Thoracic aorta (tissue), 2 donors: ENCODE measurements at regions not wholly inside any gene's neighbourhood (a gene's known extent, or its start where the extent isn't known, plus 50 kb on each side); places are given as distances from the start of the nearest gene placed in this dataset.

ENCODE experiments used
- ATAC-seq: fragments of 150-250 bp; one replicate; pipeline ENCODE4 v1.8.0; 2017; ENCODE audit warnings: low read depth; ENCODE audit not compliant: insufficient number of reproducible peaks, low FRiP score
- DNase-seq: peaks from one replicate; pipeline ENCODE4 v3.0.0-alpha.2; 2020; ENCODE audit warnings: low spot score
- H3K27ac ChIP-seq, 2 donors: fragments of 200-600 bp; sonication (generic); 1 replicate in 1 of 2; 2 replicates in 1 of 2; pipeline ENCODE4 v1.5.1; 2016; ENCODE audit warnings: mild to moderate bottlenecking in 2 of 2, moderate library complexity in 2 of 2
- H3K27me3 ChIP-seq: fragments of 200-600 bp; sonication (generic); replicated peaks from 2 replicates; pipeline ENCODE4 v1.6.0; 2016; ENCODE audit warnings: mild to moderate bottlenecking; ENCODE audit not compliant: insufficient read depth
- H3K36me3 ChIP-seq: fragments of 200-600 bp; sonication (generic); one replicate; pipeline ENCODE4 v1.5.1; 2016
- H3K4me1 ChIP-seq, 2 donors: fragments of 200-600 bp; sonication (generic); 1 replicate in 1 of 2; 2 replicates in 1 of 2; pipeline versions ENCODE4 v1.5.1 to v1.6.0; 2016; ENCODE audit warnings: low read depth in 2 of 2, mild to moderate bottlenecking in 1 of 2; ENCODE audit not compliant: control insufficient read depth in 1 of 2
- H3K4me3 ChIP-seq: fragments of 200-600 bp; sonication (generic); 2 replicates; pipeline ENCODE4 v1.5.1; 2016; ENCODE audit warnings: mild to moderate bottlenecking
- H3K9me3 ChIP-seq: fragments of 200-600 bp; sonication (generic); 2 replicates; pipeline ENCODE4 v1.5.1; 2016
- TF ChIP-seq, protein P1 (sequence below): fragments of 200-600 bp; sonication (generic); IDR thresholded peaks from one replicate; pipeline ENCODE4 v1.5.1; 2019; ENCODE audit warnings: antibody characterized with exemption

DNA sequence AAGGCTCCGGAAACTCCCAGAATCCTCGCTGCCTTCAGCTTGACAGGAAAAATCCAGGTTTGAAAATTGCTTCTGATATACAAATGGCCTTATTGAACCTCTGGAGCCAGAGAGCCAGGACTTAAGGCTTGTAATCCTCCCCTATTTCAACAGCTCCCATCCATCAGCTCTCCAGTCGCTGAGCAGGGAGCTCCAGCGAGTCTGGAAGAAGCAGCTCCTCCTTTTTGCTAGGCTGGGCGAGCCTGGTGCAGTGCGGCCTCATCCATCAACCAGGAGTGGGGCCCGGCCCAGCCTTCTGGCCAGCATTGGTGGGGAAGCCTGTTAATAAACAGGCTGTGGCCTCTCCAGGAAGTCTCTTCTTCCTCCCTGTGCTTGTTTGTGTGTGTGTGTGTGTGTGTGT, 424.4 kb downstream of the TCERG1L start:
- Histone ChIP-seq H3K27me3 (no peaks in the 10 kb centered on the region), H3K27ac (no peak overlapping the region), H3K9me3 (no peaks in the 10 kb centered on the region), H3K36me3 (no peaks in the 10 kb centered on the region), H3K4me3 (no peak overlapping the region), H3K4me1 (no peaks in the 10 kb centered on the region)
- no peak for DNase-seq
- no peak for ATAC-seq
- TF ChIP-seq, protein P1, sequence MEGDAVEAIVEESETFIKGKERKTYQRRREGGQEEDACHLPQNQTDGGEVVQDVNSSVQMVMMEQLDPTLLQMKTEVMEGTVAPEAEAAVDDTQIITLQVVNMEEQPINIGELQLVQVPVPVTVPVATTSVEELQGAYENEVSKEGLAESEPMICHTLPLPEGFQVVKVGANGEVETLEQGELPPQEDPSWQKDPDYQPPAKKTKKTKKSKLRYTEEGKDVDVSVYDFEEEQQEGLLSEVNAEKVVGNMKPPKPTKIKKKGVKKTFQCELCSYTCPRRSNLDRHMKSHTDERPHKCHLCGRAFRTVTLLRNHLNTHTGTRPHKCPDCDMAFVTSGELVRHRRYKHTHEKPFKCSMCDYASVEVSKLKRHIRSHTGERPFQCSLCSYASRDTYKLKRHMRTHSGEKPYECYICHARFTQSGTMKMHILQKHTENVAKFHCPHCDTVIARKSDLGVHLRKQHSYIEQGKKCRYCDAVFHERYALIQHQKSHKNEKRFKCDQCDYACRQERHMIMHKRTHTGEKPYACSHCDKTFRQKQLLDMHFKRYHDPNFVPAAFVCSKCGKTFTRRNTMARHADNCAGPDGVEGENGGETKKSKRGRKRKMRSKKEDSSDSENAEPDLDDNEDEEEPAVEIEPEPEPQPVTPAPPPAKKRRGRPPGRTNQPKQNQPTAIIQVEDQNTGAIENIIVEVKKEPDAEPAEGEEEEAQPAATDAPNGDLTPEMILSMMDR: no peak

DNA sequence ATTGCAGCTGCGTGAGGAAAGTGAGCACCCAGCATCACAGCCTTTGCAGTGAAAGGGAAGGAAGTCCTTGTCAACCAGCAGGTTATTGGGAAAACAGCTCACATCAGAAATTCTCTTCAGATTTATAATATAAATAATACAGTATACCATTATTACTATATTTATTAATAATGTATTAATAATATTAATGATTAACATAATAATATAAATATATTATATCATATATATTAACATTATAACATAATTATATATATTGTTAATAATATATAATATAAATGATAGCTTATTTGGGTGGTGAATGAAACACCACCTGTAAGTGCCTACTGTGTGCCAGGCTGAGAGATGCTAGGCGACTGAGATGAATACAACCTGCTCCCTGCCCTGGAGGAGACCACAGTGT, 423.0 kb downstream of the TCERG1L start:
- Histone ChIP-seq H3K4me1 (no peaks in the 10 kb centered on the region), H3K9me3 (no peaks in the 10 kb centered on the region), H3K27ac (no peak overlapping the region), H3K4me3 (no peak overlapping the region), H3K27me3 (no peaks in the 10 kb centered on the region), H3K36me3 (no peaks in the 10 kb centered on the region)
- no peak for ATAC-seq
- TF ChIP-seq, protein P1: no peak
- no peak for DNase-seq

DNA sequence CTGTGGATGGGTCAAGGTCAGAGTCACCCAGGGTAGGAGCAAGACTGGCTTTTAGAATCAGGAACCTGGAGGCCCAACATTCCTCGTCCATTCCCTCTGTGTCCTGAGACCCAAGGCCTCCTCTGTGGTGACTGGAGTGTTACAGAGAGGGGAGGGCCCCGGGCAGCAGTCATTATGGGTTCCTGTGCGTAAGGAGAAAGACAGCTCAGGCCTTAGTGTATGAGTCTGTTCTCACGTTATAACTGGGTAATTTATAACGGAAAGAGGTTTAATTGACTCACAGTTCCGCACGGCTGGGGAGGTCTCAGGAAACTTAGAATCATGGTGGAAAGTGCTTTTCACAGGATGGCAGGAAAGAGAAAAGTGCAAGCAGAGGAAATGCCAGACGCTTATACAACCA, 422.3 kb downstream of the TCERG1L start:
- ATAC-seq (no peak), DNase-seq (no peak)

DNA sequence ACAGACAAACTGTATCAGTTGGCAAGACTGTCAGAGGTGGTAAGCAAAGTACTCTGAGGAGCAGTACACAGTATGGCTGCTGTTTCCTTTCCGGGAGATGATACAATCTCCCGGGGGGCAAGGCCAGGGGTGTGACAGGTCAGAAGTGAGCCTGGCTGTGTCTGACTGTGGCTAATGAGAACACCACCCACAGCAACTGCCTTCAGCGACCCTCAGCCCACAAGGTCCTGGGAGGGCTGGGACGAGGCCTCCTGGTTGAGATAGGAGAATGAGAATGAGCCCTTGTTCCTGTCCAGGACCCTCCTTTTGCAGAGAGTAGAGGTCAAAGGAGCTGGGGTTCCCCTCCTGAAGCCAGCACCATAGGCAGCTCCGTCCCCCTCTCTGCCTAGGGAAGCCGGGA, 421.7 kb downstream of the TCERG1L start:
- TF ChIP-seq, protein P1: no peak
- H3K36me3 ChIP-seq: no peaks in the 10 kb centered on the region
- no peak overlapping the region for H3K27ac ChIP-seq
- H3K4me1 ChIP-seq: no peaks in the 10 kb centered on the region
- H3K27me3 ChIP-seq: no peaks in the 10 kb centered on the region
- DNase-seq: no peak
- H3K9me3 ChIP-seq: no peaks in the 10 kb centered on the region
- no peak overlapping the region for H3K4me3 ChIP-seq
- ATAC-seq: no peak

More for the DNA sequence above, 422.3 kb downstream of the TCERG1L start:
- no peaks in the 10 kb centered on the region for H3K36me3 ChIP-seq
- no peaks in the 10 kb centered on the region for H3K9me3 ChIP-seq
- H3K4me3 ChIP-seq: no peak overlapping the region
- TF ChIP-seq, protein P1: no peak
- H3K27me3 ChIP-seq: no peaks in the 10 kb centered on the region
- H3K27ac ChIP-seq: no peak overlapping the region
- H3K4me1 ChIP-seq: no peaks in the 10 kb centered on the region

DNA sequence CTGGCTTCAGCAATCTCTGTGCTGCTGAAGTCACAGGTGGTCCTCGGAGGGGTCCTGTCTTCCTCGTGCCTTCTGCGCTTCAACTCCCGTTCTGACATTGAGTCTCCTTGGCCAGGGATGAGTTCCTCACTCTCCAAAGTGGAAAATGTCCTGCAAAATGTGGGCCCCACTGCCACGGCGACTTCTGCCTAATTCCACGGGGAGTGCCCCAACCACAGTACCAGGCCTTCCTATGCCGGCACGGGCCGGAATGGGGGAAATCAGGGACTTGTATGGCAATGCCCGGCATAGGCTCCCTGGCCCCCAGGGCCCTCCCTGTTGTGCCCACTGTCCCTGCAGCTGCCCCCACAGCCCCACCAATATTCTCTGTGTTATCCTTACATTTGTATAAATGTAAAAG, 420.5 kb downstream of the TCERG1L start:
- Histone ChIP-seq H3K4me1 (no peaks in the 10 kb centered on the region), H3K36me3 (no peaks in the 10 kb centered on the region), H3K27ac (no peak overlapping the region), H3K27me3 (no peaks in the 10 kb centered on the region), H3K4me3 (no peak overlapping the region), H3K9me3 (no peaks in the 10 kb centered on the region)
- TF ChIP-seq, protein P1: no peak
- no peak for ATAC-seq
- no peak for DNase-seq
